ENCODE measurements at regions not wholly inside any gene's neighbourhood (a gene's known extent, or its start where the extent isn't known, plus 50 kb on each side); places are given as distances from the start of the nearest gene placed in this dataset.
"Not testable (repeated sequence)": the region's sequence is repeated elsewhere in the genome, so short reads cannot be mapped to it uniquely, and the experiment has no call there.

DNA sequence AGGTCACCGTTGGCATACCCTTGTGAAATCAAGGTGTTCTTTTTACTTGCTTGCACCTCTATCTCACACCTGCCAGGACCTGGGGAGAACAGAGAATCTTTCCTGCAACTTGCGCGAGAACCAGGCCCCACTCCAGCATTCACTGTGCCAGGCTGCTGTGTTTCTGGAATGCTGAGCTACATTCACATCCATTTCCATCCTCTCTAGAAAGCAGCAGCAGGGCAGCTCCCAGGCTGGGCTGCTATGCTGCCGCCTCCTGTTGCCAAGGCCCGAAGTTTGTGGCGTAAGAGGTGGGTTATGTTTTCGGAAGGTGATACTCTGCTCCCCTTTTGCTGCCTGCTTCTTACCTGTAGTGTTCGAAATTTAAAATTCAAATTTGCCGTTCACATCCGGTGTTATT is 464.1 kb downstream of the KLF5 start:
- H3K27ac ChIP-seq: no peak overlapping the region
- H3K4me3 ChIP-seq: no peak overlapping the region

DNA sequence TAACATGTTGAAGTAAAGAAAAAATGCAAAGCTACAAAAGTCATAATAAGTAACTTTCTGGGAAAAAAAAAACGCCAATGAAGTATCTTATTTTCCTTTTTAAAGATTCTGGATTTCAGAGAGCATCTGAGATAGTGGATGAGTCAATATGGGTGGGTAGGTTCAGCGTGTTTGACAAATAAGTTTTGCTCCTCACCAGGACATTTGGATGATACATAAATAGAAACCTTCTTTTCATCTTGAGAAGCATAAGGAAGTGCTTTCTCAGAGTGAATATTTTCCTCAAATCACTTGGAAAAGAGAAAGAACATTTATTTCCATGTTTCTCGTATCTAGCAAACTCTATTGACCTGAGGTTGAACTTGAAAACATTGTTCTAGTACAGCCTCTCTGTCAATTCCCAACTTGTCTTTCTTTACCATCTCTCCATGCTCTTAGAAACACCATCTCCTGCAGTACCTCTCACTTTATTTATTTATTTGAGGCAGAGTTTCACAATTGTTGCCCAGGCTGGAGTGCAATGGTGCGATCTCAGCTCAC is 463.2 kb downstream of the KLF5 start:
- H3K4me3 ChIP-seq: no peak overlapping the region
- H3K27ac ChIP-seq: peak overlapping the region in 2 of 21 experiments; percentile 13 to 20

DNA sequence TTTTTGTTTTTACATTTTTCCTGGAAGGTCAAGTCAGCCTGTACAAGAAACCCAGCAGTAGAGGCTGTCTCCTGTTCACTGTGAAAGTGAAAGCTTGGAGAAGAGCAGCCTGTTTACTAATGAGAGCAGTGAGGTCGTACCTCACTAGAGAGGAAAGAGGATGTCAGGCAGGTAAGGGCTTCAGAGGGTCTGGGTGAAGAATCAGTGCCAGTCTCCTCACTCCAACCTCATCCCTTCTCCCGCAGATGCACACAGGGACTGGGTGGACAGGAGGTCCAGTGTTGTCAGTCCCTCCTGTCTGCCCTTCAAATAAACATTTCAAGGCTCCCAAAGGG is 462.5 kb downstream of the KLF5 start:
- Histone ChIP-seq H3K4me3 (peak overlapping the region in 1 of 7 experiments; percentile 10), H3K27ac (peak overlapping the region in 9 of 21 experiments; percentile 4 to 67 (median 34))

DNA sequence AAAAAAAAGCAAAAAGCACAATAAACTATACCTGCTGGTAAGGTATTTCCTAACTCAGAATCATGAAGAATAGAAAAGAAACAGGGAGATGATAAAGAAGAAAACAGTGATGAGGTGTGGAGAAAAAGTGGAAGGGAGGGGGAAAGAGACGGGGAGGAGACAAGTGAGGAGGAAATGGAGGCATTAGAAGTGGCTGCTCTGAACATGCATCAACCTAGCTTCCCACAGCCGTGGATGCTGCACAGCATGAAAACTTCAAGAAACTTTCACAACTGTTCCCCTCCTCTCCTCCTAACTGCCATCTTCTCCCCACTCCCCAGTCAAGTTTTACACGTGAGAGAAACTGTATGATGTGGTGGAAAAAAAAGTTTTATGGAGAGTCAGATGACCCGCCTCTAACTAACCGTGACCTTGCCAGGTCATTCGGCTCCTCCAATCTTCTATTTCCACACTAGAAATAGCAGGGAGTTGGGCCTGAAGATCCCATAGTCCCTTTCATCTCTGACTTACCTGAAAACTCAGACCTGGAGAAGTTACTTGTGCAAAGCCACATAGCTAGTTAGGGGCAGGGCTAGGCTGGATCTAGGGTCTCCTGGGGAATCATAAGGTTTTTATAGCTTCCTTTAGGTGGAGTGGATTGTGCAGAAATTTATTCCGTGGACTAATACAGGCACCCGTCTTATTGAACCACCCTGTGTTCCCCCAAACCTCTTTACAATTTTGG is 461.9 kb downstream of the KLF5 start:
- peak overlapping the region in 9 of 21 experiments; percentile 4 to 67 (median 34) for H3K27ac ChIP-seq
- peak overlapping the region in 1 of 7 experiments; percentile 10 for H3K4me3 ChIP-seq

DNA sequence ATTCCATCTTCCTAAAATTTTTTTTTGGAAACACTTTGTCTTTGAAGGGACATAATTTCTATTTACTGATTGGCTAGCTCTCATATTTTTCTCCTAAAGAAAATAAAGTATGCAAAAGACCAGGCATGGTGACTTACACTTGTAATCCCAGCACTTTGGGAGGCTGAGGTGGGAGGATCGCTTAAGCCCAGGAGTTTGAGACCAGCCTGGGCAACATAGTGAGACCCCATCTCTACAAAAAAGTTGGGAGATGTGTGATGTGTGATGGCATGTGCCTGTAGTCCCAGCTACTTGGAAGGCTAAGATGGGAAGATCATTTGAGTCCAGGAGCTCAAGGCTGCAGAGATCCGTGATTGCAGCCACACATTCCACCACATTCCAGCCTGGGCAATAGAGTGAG is 461.3 kb downstream of the KLF5 start:
- H3K27ac ChIP-seq, H3K4me3 ChIP-seq: not testable (repeated sequence)

DNA sequence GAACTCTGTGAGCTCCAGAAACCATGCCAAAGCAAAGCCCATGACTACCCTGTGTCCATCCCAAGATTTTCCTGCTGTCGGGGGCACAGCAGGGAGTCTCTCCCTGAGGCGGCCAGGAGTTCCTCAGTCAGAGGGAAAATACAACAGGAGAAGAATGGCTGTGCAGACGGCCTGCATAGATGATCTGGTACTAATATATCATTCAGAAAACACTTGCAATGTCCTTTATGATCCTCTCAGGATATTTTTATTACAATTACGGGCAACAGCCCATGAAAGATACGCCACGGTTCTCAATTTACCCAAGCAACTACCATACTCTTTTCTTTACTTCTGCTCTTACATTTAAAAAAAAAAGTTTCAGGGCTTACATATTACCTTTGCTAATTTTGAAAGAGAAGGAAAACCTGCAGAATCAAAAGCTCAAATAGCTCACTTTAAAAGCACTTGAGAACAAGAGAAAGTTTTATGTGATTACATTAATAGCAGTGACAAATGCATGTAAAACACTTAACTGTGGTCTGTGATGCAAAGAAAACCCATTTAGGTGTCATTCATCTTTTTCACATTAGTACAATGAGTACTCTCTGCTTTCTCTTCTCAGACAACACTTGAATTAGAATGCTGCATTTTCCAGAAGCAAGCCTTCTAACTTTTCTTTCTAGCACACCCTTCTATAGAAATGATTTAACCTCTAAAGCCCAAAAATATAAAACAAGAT is 460.8 kb downstream of the KLF5 start:
- Histone ChIP-seq H3K4me3 (no peak overlapping the region), H3K27ac (no peak overlapping the region)

DNA sequence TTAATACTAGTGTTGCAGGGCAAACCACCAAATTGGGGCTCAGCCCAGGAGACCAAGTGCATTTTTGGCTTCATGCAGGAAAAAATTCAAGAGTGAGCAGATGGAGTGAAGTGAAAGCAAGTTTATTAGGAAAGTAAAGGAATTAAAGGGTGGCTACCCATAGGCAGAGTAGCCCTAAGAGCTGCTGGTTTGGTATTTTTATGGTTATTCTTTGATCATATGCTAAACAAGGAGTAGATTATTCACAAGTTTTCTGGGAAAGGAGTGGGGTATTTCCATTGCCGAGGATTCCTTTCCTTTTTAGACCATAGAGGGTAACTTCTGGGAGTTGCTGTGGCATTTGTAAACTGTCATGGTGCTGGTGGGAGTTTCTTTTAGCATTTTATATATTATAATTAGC is 459.0 kb downstream of the KLF5 start:
- Histone ChIP-seq H3K4me3 (no peak overlapping the region), H3K27ac (no peak overlapping the region)

DNA sequence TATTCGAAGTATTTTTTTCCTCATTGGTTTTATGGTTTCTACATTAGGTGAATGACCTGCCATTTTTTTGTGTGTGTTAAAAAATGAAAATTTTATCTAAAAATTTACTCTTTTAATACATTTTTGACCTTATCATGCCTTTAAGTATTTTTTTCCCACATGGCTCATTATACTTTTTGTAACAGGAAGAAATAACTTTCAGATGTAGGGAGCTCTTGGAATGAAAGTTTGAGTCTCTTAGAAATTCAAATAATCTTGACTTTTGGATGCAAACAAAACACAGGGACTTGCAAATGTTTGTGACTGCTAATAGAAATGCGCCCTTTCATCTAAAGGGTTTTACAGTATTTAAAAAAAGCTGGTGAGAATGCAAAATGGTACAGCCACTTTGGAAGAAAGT is 457.9 kb downstream of the KLF5 start:
- no peak overlapping the region for H3K27ac ChIP-seq

DNA sequence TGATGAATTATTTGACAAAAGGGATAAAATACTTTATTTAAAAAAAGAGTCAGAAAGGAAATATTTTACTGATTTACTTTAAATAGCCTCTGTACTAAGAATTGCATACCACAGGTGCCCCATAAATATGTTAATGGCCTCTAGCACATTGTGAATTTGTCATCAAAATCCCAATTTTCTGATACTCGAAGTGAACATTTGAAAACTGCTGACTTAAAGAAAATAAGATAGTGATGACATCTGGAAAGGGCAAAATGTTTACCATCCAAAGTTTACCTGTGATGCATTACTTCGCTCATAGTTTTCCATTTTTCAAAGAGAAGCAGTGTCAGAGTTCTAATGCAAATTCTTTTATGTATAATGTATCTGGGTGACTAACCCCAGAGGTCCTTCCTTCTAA is 455.4 kb downstream of the KLF5 start:
- Histone ChIP-seq H3K4me3 (no peak overlapping the region), H3K27ac (no peak overlapping the region)

More for the DNA sequence above, 457.9 kb downstream of the KLF5 start:
- no peak overlapping the region for H3K4me3 ChIP-seq

DNA sequence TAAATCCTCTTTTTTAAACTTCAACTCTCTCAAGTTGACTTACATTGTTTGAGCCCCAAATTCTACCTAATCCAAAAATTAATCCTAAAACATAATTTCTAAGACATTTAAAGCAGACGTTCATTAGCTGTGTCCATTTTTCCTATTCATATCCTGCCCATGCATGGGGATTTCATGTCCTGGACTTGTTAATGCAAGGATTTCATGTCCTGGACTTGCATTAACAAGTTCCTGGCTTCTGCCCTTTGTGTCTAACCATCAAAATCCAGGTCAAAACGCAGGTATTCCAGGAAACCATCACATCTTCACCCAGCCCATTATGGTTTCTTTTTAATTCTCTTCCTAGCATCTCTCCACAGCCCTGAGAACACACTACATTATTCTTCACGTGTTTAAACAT is 454.9 kb downstream of the KLF5 start:
- H3K4me3 ChIP-seq: no peak overlapping the region
- H3K27ac ChIP-seq: no peak overlapping the region

DNA sequence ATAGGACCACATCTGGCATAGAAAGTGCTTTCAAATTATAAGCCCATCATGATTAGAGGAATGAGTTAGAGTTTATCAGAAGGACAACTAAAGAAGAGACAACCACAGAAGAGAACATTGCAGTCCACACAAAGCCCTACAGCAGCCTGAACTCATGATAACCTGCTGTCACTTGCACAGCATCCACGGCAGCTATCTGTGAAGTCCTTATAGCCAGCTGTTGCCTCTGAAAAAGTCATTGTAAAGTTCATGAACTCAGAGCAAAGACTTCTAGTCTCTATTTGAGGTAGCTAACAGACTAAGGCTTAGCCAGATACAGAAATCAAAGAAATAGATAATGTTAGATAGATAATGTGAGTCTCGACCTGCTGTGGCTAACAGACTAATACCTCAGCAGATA is 450.0 kb downstream of the KLF5 start:
- Histone ChIP-seq H3K27ac (no peak overlapping the region), H3K4me3 (no peak overlapping the region)

DNA sequence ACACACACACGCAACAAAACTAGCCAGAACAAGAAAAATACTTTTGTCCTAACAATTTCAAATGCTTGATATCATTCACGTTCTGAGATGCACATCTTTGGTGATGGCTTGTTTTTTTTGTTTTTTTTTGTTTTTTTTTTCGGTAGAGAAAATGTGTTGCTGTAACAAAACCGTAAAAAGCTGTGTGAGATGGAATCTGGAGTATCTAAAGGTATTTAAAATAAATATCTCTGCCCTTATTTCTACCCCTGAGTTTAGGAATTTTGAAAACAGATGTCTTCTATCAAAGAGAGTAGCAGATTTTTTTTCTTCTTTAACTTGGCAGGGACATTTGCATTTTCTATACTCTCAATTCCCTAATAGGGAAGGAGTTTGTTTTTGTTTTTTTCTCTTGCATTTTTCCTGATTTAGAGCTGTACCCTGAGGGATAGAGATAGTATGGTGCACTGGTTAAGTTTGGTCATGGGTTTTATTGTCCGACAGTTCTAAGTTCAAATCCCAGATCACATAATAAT is 446.6 kb downstream of the KLF5 start:
- H3K27ac ChIP-seq: no peak overlapping the region

DNA sequence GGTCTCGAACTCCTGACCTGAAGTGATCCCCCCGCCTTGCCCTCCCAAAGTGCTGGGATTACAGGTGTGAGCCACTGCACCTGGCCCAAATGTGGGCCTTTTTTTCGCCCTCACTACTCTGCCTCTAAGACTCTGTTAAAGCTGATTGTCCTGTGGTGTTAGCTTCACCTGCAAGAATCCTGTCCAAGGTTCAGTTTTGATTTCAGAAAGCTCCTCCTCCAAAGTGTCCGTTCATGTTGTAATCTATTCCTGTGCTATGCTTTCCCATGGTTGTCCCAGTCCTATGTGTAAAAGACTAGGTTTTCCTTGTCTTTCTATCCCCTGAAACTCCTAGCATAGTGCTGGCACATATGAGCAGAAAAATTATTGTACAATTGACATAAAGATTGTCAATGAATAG is 440.9 kb downstream of the KLF5 start:
- H3K27ac ChIP-seq: no peak overlapping the region

More for the DNA sequence above, 446.6 kb downstream of the KLF5 start:
- no peak overlapping the region for H3K4me3 ChIP-seq

DNA sequence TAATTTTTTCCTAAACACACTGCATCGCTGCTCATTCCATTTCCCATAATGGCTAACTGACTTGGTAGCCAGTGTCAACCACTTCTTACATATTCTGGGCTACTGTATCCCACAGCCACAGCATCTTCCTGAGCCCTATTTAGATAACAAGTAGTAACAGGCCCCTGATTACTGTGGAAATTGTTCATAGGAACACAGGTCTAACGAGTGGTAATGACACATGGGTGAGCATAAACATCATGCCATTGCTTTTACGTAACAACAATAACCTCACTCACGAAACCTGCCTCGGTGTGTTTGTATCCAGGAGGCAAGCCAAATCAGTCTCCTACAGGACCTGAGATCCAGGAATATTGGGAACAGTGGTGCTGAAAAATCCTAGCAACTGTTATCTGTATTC is 438.6 kb downstream of the KLF5 start:
- Histone ChIP-seq H3K27ac (peak overlapping the region in 16 of 21 experiments; percentile 2 to 67 (median 38)), H3K4me3 (no peak overlapping the region)

More for the DNA sequence above, 440.9 kb downstream of the KLF5 start:
- no peak overlapping the region for H3K4me3 ChIP-seq

DNA sequence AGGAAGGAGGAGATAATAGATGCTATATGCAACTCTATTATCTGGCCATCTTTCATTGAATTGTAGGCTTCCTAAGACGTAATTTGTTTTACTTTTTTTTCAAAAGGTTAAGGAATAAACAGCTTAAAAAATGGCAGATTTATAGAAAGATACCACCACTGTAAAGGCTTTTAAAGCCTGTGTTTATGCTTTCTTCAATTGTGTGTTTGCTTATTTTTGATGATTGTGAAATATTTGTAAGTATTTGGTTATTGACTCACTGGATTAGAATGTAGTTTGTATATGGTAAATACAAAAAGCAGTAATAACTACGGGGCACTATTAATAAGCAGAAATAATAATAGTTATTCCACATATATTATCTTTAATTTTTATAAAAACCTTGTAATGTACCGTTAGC is 437.9 kb downstream of the KLF5 start:
- Histone ChIP-seq H3K27ac (peak overlapping the region in 10 of 21 experiments; percentile 3 to 67 (median 26)), H3K4me3 (no peak overlapping the region)

DNA sequence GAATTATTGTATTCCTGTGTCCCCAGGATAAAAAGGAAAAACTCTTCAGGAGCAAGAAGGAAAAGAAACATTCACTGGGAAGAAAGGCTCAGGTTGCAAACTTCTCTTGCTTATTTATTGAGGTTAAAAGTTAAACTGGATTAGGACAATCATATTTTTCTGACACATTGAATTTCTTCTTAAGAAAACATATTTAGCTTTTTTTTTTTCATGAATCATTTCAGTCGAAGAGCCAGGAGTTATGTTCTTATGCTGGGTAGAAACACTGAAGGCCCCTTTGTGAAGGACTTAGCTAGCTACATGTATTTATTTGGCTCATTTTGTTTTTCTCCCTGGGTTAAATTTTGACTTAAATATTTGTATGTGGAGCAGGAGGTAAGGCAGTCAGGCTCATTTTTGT is 434.0 kb downstream of the KLF5 start:
- Histone ChIP-seq H3K4me3 (no peak overlapping the region), H3K27ac (peak overlapping the region in 1 of 21 experiments; percentile 17)

DNA sequence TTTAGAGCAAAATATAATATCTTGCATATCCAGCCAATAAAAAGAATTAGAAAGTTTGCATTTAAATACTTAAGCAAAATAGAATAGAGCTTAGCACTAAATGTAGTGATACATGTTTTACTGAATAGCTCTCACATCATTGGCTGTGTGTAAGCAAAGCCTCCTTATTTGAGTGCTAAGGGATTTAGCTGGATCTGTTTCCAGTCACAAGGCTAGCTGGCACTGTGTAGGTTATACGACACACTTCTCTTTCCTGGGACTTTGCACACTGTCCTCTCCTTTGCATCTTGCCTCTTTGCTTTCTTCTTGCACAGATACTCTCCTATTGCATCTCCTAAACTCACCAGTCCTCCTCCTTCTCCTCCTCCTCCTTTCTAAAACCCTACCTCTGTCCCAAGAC is 423.8 kb downstream of the KLF5 start:
- Histone ChIP-seq H3K27ac (peak overlapping the region in 2 of 21 experiments; percentile 19 to 46), H3K4me3 (no peak overlapping the region)

DNA sequence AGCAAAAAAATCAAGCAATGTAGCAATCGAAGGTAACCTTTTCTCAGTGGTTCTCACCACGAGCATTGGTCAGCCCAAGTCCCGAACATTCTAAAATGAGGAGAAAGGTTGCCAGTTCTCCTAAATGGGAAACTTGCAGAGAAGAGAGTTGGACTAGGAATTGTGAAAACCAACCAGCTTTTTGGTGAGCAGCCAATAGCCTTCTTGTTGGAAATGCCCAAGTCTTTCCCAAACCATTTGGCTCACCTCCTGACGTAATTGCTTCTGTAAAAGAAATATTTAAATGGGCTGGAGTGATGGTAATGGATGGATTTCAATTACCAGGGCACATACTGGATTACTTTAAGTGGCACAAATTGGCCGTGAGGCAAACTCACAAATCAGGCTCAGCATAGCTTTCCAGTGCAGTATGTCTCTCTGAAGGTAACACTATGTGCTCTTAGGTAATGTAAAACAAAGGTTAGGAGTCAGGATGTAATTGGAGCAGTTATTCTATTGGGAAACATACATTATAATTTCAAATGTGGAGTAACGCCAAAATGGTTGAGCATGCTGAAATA is 423.2 kb downstream of the KLF5 start:
- no peak overlapping the region for H3K4me3 ChIP-seq
- H3K27ac ChIP-seq: peak overlapping the region in 1 of 21 experiments; percentile 10

DNA sequence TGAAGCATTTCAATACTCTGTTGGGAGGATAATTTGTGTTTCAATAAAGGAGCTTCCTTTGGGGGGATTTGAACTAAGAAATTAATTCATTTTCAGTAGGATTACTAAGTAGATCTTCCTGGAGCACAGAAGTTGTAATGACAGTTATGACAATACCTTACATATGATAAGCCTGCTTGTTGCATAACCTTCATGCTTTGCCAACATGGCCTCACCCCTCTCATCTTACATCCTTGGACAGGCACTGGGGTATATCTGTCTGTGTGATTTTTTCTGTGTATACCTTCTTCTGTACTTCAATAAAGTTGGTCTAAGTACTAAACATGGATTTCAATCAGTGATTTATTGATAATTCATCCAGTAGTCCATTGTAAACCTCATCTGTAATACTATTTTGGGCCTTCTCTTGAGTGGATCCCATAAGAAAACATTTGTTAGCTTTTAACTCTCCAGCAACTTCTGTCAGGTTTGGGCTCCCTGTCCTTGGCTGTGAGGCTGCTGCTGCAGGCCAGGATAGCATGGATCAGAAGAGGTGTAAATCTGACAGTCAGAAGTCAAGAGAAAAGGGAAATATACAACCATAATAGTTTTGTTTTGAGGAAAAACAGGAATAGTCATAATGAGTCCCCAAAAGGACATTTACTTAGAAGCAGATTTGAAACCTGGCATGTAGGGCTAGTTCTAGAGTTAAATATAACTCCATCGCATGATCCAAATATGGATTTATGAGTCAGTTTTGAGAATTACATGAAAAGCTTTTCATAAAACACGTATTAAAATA is 422.2 kb downstream of the KLF5 start:
- Histone ChIP-seq H3K4me3 (no peak overlapping the region), H3K27ac (peak overlapping the region in 4 of 21 experiments; percentile 10 to 30 (median 11))

DNA sequence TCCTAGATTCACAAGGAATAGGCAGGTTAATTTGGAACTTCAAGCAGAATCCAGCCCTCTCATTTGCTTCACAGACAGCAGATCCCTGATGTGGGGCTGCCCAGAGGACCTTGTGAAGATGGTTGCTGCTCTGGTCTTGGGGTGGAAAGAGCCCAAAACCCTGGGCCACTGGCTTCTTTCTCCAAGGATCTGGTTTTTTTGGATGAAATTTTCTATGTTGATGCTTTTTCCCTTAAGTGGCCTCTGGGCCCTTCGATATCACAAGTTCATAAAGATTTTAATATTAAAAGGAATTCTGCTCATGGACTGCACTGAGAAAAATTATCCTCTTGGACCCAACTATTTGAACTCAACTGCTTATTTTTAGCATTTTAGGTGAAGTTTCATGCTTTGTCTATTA is 421.1 kb downstream of the KLF5 start:
- H3K27ac ChIP-seq: no peak overlapping the region
- no peak overlapping the region for H3K4me3 ChIP-seq
